Dermis blood vessel endothelial cell (primary cell): ENCODE measurements at regions not wholly inside any gene's neighbourhood (a gene's known extent, or its start where the extent isn't known, plus 50 kb on each side); places are given as distances from the start of the nearest gene placed in this dataset.
"Not testable (repeated sequence)": the region's sequence is repeated elsewhere in the genome, so short reads cannot be mapped to it uniquely, and the experiment has no call there.

ENCODE experiments used
- DNase-seq: peaks from one replicate; pipeline ENCODE4 v3.0.0; 2010

DNA sequence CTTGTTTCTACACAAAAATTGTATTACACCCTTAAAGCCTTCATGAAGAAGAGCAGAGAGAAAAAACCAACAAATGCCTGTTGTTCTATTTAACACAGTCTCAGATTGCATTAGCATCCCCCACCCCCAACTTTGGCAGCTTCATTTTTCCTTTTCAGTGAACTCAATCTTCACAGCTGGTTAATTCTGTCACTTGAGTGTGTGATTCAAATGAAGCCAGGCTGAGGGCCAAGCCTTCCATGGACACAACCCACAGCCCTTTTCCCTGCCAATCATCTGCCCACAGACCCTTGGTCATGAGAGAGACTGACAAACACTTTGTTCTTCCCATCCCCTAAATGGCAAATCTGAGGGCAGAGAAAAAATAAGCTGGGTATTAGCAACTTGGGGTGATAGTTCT is 217.5 kb upstream of the NMUR2 start:
- no peak for DNase-seq

- no peak for DNase-seq
Measured at GRCh38 chr5:152623951-152624350, 218.9 kb upstream of the NMUR2 start.

DNA sequence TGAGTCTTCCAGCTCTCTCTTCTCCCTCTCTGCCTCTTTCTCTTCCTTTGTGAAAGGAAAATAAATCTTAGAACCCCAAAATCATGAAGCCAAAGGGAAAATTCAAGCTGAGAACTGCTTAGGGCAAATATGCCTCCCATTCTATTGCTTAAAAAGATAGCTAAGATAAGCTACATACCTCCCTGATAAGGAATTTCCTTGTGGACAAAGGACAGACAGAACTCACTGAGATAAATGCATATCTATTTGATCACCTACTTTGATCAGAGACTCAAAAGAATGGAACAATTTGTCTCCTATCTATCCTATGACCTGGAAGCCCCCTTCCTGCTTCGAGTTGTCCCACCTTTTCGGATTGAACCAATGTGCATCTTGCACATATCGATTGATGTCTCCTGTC is 220.6 kb upstream of the NMUR2 start:
- no peak for DNase-seq

DNA sequence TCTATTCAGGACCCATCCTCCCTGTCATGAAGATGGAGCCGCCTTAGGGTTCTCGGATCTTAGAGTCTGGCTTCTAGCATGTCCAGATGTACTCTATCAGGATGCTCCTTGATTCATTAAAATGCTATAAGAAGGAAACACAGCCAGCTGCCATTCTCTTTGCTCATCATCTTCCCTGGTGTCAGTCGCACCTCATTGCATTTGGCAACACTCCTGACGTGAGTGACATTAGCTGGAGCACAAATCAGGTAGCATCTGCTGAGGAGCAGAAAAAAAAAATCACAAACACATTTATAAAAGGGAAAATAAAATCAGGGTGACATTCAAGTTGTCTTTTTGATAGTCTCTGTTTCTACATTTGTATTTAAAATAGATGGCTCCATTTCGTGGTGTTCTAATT is 226.1 kb upstream of the NMUR2 start:
- DNase-seq, result no peak

- DNase-seq, result no peak
Measured at GRCh38 chr5:152632360-152632759, 227.3 kb upstream of the NMUR2 start.

DNA sequence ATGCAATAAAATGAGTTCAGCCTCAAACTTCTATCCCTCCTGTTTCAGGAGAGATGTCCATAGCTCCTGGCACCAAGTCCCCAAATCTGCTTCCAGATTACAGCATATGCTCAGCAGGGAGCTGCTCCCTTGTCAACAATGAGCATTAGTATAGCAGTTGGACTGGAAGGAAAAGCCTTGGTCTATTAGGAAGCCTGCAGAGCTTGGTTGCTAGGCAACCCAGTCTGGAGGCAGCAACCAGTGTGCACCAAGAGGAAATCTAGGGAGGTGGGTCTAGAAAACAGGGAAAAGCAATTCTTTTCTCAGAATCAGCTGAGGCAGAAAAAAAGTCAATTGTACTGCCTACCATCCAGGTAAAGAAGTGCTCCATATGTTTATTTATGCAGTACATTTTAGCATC is 229.5 kb upstream of the NMUR2 start:
- no peak for DNase-seq

DNA sequence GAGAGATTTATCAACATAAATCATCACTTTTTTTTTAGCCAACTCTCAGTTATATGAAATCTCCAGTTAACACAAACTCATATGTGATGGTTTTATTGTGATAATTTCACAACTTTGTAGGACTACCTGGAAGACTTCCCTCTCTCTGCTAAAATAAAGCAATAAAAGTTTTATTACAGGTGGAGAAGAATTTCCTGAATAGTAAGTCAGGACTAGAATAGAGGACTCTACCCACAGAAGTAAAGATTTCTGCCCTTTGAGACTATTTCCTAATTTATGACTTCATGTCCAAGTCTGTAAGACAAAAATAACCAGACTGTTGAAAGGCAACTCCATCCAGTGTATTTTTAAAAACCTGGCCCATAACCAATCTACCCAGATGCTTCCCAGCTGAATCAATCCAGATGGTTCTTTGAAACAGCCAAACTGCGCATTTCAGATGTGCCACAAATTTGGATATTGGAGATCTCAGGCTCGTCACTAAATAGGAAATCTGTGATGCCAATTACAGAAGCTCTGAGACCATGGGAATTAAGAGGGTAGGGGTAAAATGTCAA is 234.0 kb upstream of the NMUR2 start:
- DNase-seq, result no peak

GRCh38 chr5:152641970-152642805 is 237.1 kb upstream of the NMUR2 start:
- no peak for DNase-seq

DNA sequence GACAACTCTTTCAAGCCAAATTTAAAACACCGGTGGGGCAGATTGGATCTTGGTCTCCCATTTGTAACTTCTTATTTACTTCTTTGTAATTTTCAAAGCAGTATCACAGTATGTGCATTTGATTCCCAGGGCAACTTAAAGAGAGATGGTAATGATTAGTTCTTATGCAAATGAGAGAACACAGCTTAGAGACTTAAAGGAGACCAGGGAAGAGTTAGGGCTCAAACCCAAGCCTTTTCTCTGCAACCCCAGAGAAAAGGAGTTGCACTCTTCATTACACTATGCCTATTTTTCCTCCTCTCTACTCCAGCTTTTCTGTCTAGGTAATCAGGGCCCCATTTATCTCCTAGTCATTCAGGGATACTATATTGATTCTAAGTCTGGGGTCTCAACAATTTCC is 237.8 kb upstream of the NMUR2 start:
- DNase-seq, result no peak

GRCh38 chr5:152644029-152644728 is 239.1 kb upstream of the NMUR2 start:
- DNase-seq, result no peak

- DNase-seq, result no peak
Measured at GRCh38 chr5:152649609-152650008, 244.5 kb upstream of the NMUR2 start.

DNA sequence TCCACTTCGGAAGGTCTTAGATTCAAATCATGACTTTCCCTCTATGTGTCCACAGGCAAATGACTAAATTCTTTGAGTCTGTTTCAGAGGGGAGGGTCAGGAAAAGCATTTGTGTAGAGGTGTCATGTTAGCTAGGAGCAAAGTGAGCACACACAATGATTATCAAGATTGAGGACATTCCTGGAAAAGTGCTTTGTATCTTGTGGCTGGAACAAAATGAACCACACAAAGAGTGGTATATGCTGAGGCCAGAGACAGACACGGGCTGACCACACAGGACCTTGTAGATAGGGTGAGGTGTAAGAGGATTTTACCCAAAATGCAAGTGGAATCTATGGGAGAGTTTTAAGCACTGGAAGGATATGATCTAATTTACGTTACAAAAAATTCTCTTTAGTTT is 245.3 kb upstream of the NMUR2 start:
- DNase-seq, result no peak

DNA sequence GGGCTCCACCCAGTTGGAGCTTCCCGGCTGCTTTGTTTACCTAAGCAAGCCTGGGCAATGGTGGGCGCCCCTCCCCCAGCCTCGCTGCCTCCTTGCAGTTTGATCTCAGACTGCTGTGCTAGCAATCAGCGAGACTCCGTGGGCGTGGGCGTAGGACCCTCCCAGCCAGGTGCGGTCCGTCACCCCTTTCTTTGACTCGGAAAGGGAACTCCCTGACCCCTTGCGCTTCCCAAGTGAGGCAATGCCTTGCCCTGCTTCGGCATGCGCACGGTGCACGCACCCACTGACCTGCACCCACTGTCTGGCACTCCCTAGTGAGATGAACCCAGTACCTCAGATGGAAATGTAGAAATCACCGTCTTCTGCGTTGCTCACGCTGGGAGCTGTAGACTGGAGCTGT is 254.4 kb upstream of the NMUR2 start:
- not testable (repeated sequence) for DNase-seq

- DNase-seq, result no peak
Measured at GRCh38 chr5:152673601-152674000, 268.5 kb upstream of the NMUR2 start.

GRCh38 chr5:152674403-152674802 is 269.3 kb upstream of the NMUR2 start:
- no peak for DNase-seq

DNA sequence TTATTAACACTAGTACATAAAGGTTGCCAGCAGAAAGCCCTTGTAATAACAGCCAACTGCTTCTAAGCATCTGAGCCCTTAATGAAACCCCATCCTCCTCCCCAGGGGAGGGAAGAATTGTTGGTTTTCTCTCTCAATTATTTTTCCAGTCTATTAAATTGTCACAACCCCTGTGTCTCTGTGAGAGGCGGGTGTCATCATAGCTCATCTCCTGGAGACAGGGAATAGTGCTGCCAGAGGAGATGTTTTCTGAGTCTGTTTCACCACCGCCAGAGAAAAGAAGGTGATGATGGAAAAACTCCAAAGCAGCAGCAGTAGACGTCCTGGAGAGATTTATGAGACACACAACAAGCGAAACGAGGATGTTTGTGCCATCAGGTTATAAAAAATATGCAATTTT is 271.1 kb upstream of the NMUR2 start:
- no peak for DNase-seq

GRCh38 chr5:152683205-152683604 is 278.1 kb upstream of the NMUR2 start:
- DNase-seq, result no peak

DNA sequence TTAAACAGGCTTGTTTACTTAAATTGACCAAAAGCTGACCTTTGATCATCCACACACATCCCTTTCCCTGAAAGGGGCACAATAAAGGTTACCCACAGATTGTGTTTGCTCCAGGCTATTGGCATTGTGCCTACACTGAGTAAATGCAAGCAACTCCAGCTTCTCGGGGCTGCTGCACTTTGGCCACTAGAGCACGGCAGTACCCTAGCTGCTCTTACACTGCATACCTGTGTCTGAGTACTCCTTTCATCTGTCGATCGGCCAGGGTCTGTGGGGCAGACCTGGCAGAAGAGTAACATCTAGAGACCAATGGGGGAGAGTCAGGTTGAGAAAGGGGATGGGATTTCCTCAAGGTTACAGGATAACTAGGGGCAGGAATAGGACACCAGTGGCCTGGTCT is 281.9 kb upstream of the NMUR2 start:
- no peak for DNase-seq

DNA sequence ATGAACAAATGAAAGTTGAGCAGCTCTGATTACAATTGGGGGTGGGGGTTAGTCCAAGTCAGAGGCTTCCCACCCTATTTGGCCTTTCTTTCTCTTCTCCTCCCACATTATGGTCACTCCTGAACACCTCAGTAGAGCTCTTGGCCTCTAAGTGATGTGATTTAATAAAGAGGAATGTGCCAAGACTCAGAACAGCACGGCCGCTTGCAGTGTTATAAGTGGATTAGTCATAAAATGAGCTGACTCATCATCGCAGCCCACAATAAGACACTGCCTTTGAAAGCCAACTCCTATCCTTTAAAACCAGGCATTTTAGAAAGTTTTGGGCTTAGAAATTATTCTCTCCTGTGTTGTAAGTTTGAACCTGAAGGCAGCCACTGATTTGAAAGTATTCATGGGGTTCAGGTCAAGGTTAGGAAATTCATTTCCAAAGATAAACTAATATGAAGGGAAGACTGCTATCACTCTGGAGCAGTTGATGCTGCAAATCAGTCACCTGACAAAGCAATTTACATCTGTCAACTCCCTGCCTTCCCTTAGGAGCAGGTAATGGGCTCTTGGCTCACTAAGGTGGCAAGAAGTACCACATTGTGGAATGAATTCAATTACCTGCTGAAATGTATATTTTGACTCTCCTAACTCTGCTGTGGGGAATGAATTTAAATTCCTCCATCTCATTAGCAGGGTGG is 283.6 kb upstream of the NMUR2 start:
- no peak for DNase-seq

- no peak for DNase-seq
Measured at GRCh38 chr5:152689250-152689711, 284.2 kb upstream of the NMUR2 start.

- no peak for DNase-seq
Measured at GRCh38 chr5:152694231-152694630, 289.2 kb upstream of the NMUR2 start.

- no peak for DNase-seq
Measured at GRCh38 chr5:152701305-152701949, 296.3 kb upstream of the NMUR2 start.

DNA sequence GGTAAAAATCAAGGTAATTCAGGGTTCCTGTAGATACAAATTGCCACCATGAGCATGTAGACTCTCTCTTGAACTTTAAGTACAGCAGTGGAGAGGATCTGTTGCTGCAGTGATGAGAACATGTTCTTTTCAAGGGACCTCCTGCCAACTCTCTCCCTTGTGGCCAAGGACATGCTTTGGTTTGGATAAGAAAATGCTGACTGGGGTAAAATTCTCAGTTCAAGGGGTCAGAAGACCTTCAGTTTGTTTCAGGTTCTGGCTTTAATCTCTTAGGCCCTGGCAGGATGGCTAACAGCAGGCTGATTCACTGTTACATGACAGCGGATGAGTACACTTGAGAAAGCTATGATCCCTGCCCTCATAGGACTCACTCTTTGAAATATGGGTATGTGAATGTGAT is 299.2 kb upstream of the NMUR2 start:
- no peak for DNase-seq
